H54 (cell line): ENCODE measurements at regions not wholly inside any gene's neighbourhood (a gene's known extent, or its start where the extent isn't known, plus 50 kb on each side); places are given as distances from the start of the nearest gene placed in this dataset.

ENCODE experiments used
- DNase-seq: peaks from one replicate; pipeline ENCODE4 v3.0.0; 2011; ENCODE audit warnings: low spot score, mixed read lengths; ENCODE audit not compliant: insufficient read length
- FAIRE-seq: peaks from 3 replicates; lab custom pipeline; 2011; peaks lifted over from hg19 to GRCh38; lab: Jason Lieb, UNC
- POLR2A ChIP-seq: IDR thresholded peaks from 2 replicates; pipeline ENCODE4 v1.6.1; 2011; ENCODE audit warnings: low read depth, mild to moderate bottlenecking, low read length

GRCh38 chr13:79171141-79172061, 234.7 kb downstream of the RBM26 start:
- DNase-seq (no peak), FAIRE-seq (no peak)
- no peak for TF ChIP-seq POLR2A

- no peak for TF ChIP-seq POLR2A
- DNase-seq, result no peak
- FAIRE-seq, result no peak
Observed at GRCh38 chr13:79160818-79161217, 245.2 kb downstream of the RBM26 start.

GRCh38 chr13:79155883-79156282, 250.2 kb downstream of the RBM26 start:
- FAIRE-seq (no peak), DNase-seq (no peak)
- TF ChIP-seq POLR2A, result no peak

- TF ChIP-seq POLR2A, result no peak
Observed at GRCh38 chr13:79149210-79149609, 256.8 kb downstream of the RBM26 start.

GRCh38 chr13:79141082-79141481, 265.0 kb downstream of the RBM26 start:
- DNase-seq (no peak), FAIRE-seq (no peak)
- TF ChIP-seq POLR2A, result no peak

More at GRCh38 chr13:79149210-79149609, 256.8 kb downstream of the RBM26 start:
- FAIRE-seq, result no peak
- DNase-seq, result no peak

GRCh38 chr13:79128158-79128557, 277.9 kb downstream of the RBM26 start:
- peak; percentile 81 for FAIRE-seq
- TF ChIP-seq POLR2A, result no peak
- DNase-seq, result peak; percentile 20

GRCh38 chr13:79126706-79127105, 279.3 kb downstream of the RBM26 start:
- DNase-seq (no peak), FAIRE-seq (no peak)
- TF ChIP-seq POLR2A, result no peak

GRCh38 chr13:79124183-79124582, 281.9 kb downstream of the RBM26 start:
- FAIRE-seq, result no peak
- no peak for TF ChIP-seq POLR2A

GRCh38 chr13:79121286-79121685, 284.8 kb downstream of the RBM26 start:
- FAIRE-seq (no peak), DNase-seq (no peak)
- TF ChIP-seq POLR2A, result no peak

More at GRCh38 chr13:79124183-79124582, 281.9 kb downstream of the RBM26 start:
- no peak for DNase-seq

GRCh38 chr13:79119578-79120107, 286.4 kb downstream of the RBM26 start:
- FAIRE-seq (no peak), DNase-seq (no peak)
- TF ChIP-seq POLR2A, result no peak

- no peak for FAIRE-seq
- DNase-seq, result no peak
- no peak for TF ChIP-seq POLR2A
Observed at GRCh38 chr13:79112016-79112415, 294.0 kb downstream of the RBM26 start.

- FAIRE-seq (no peak), DNase-seq (no peak)
- TF ChIP-seq POLR2A, result no peak
Observed at GRCh38 chr13:79108914-79109643, 297.0 kb downstream of the RBM26 start.

- DNase-seq (no peak), FAIRE-seq (no peak)
- no peak for TF ChIP-seq POLR2A
Observed at GRCh38 chr13:79098596-79098995, 307.5 kb downstream of the RBM26 start.

GRCh38 chr13:79097201-79097600, 308.9 kb downstream of the RBM26 start:
- no peak for TF ChIP-seq POLR2A
- no peak for FAIRE-seq
- no peak for DNase-seq
